ENCODE measurements at regions not wholly inside any gene's neighbourhood (a gene's known extent, or its start where the extent isn't known, plus 50 kb on each side); places are given as distances from the start of the nearest gene placed in this dataset.

- TF ChIP-seq CTCF (IDR thresholded peaks at IDR 0.05; ENCODE audit: control extremely low read depth in 1 of 3, insufficient read depth in 1 of 3, low read depth in 1 of 3, low read length in 3 of 3) (no peak), SAP30 (IDR thresholded peaks at IDR 0.05; ENCODE audit: insufficient read depth, insufficient replicate concordance, low read length) (no peak), MAX (IDR thresholded peaks at IDR 0.05) (no peak), SP1 (IDR thresholded peaks at IDR 0.05; ENCODE audit: low read depth, low read length) (no peak), USF2 (IDR thresholded peaks at IDR 0.05; ENCODE audit: low read length) (no peak)
These were observed 105.2 kb downstream of the MRPL39 start for GRCh38 chr21:25501996-25502665.
